H9 (cell line): ENCODE measurements at regions not wholly inside any gene's neighbourhood (a gene's known extent, or its start where the extent isn't known, plus 50 kb on each side); places are given as distances from the start of the nearest gene placed in this dataset.
"Not testable (repeated sequence)": the region's sequence is repeated elsewhere in the genome, so short reads cannot be mapped to it uniquely, and the experiment has no call there.

Experiments used
- DNase-seq: peaks from one replicate; pipeline ENCODE4 v3.0.0-alpha.2; 2017
- H2AFZ ChIP-seq: one replicate; pipeline ENCODE4 v1.6.1; 2013; ENCODE audit warnings: mild to moderate bottlenecking, low read length, control low read depth, moderate library complexity
- H2AK5ac ChIP-seq: 2 replicates; pipeline ENCODE4 v1.6.1; 2013; ENCODE audit warnings: low read length, control low read depth, mixed read lengths; ENCODE audit not compliant: insufficient read length
- H2BK120ac ChIP-seq: one replicate; pipeline ENCODE4 v1.6.1; 2013; ENCODE audit warnings: low read depth, mild to moderate bottlenecking, low read length, control low read depth, inconsistent platforms; ENCODE audit not compliant: poor library complexity, severe bottlenecking
- H2BK12ac ChIP-seq: 2 replicates; pipeline ENCODE4 v1.6.1; 2013; ENCODE audit warnings: low read length, control low read depth, mixed read lengths, low read depth; ENCODE audit not compliant: insufficient read length
- H2BK15ac ChIP-seq: 2 replicates; pipeline ENCODE4 v1.6.1; 2013; ENCODE audit warnings: low read depth, low read length, control low read depth
- H2BK20ac ChIP-seq: one replicate; pipeline ENCODE4 v1.6.1; 2013; ENCODE audit warnings: low read depth, mild to moderate bottlenecking, low read length, control low read depth, inconsistent platforms; ENCODE audit not compliant: poor library complexity, severe bottlenecking
- H2BK5ac ChIP-seq: 2 replicates; pipeline ENCODE4 v1.6.1; 2013; ENCODE audit warnings: low read length, control low read depth, mixed read lengths; ENCODE audit not compliant: insufficient read length
- H3K14ac ChIP-seq: 2 replicates; pipeline ENCODE4 v1.6.1; 2013; ENCODE audit warnings: low read length, control low read depth; ENCODE audit not compliant: insufficient read depth
- H3K18ac ChIP-seq: 2 replicates; pipeline ENCODE4 v1.6.1; 2013; ENCODE audit warnings: low read depth, mild to moderate bottlenecking, mixed read lengths, low read length, control low read depth; ENCODE audit not compliant: insufficient read length
- H3K23ac ChIP-seq: 2 replicates; pipeline ENCODE4 v1.6.1; 2013; ENCODE audit warnings: low read length, control low read depth, mixed read lengths, low read depth; ENCODE audit not compliant: insufficient read length
- H3K23me2 ChIP-seq: 2 replicates; pipeline ENCODE4 v1.6.1; 2013; ENCODE audit warnings: low read depth, mild to moderate bottlenecking, mixed read lengths, low read length, control low read depth; ENCODE audit not compliant: insufficient read length, poor library complexity, severe bottlenecking
- H3K27ac ChIP-seq: 2 replicates; pipeline ENCODE4 v1.5.1; 2013; ENCODE audit warnings: low read length, control low read depth, mixed read lengths, low read depth; ENCODE audit not compliant: insufficient read length
- H3K27me3 ChIP-seq: 2 replicates; pipeline ENCODE4 v1.6.1; 2013; ENCODE audit warnings: low read length, control low read depth, inconsistent platforms; ENCODE audit not compliant: insufficient read depth
- H3K4ac ChIP-seq: 2 replicates; pipeline ENCODE4 v1.6.1; 2013; ENCODE audit warnings: low read depth, mild to moderate bottlenecking, control low read depth, inconsistent platforms, low read length, moderate library complexity
- H3K4me1 ChIP-seq: 2 replicates; pipeline ENCODE4 v1.6.1; 2013; ENCODE audit warnings: low read length, control low read depth, inconsistent platforms; ENCODE audit not compliant: insufficient read depth
- H3K4me2 ChIP-seq: 2 replicates; pipeline ENCODE4 v1.6.1; 2013; ENCODE audit warnings: low read length, control low read depth, mixed read lengths; ENCODE audit not compliant: insufficient read length, insufficient read depth
- H3K56ac ChIP-seq: 2 replicates; pipeline ENCODE4 v1.6.1; 2013; ENCODE audit warnings: low read depth, mild to moderate bottlenecking, mixed read lengths, low read length, control low read depth; ENCODE audit not compliant: insufficient read length
- H3K79me1 ChIP-seq: 2 replicates; pipeline ENCODE4 v1.6.1; 2013; ENCODE audit warnings: low read depth, mild to moderate bottlenecking, moderate library complexity, low read length, control low read depth, inconsistent platforms; ENCODE audit not compliant: insufficient read depth, poor library complexity, severe bottlenecking
- H3K79me2 ChIP-seq: 2 replicates; pipeline ENCODE4 v1.6.1; 2013; ENCODE audit warnings: low read length, control low read depth, inconsistent platforms; ENCODE audit not compliant: insufficient read depth
- H3K9ac ChIP-seq: 2 replicates; pipeline ENCODE4 v1.6.1; 2013; ENCODE audit warnings: low read length, control low read depth, mixed read lengths; ENCODE audit not compliant: insufficient read length; ENCODE audit errors: extremely low read depth
- H3K9me3 ChIP-seq: one replicate; pipeline ENCODE4 v1.6.1; 2013; ENCODE audit warnings: low read depth, low read length, inconsistent platforms; ENCODE audit not compliant: control insufficient read depth
- H3T11ph ChIP-seq: one replicate; pipeline ENCODE4 v1.6.1; 2013; ENCODE audit warnings: mild to moderate bottlenecking, low read length, control low read depth, inconsistent platforms
- H4K20me1 ChIP-seq: one replicate; pipeline ENCODE4 v1.6.1; 2013; ENCODE audit not compliant: control insufficient read depth, insufficient read length, insufficient read depth
- H4K5ac ChIP-seq: 2 replicates; pipeline ENCODE4 v1.6.1; 2013; ENCODE audit warnings: low read depth, mild to moderate bottlenecking, mixed read lengths, low read length, control low read depth; ENCODE audit not compliant: insufficient read length
- H4K8ac ChIP-seq: replicated peaks from 2 replicates; pipeline ENCODE4 v1.6.1; 2013; ENCODE audit warnings: low read length, control low read depth, mixed read lengths, low read depth; ENCODE audit not compliant: insufficient read length
- H4K91ac ChIP-seq: 2 replicates; pipeline ENCODE4 v1.6.1; 2013; ENCODE audit warnings: low read depth, mild to moderate bottlenecking, moderate library complexity, mixed read lengths, low read length, control low read depth; ENCODE audit not compliant: insufficient read length
- H3K27ac Mint-ChIP-seq, 3 experiments: 2 replicates in 2 of 3; 3 replicates in 1 of 3; pipeline ENCODE4 v1.8.0; 2020 to 2021; ENCODE audit warnings: mixed read lengths in 3 of 3, mild to moderate bottlenecking in 1 of 3, moderate library complexity in 1 of 3
- H3K27me3 Mint-ChIP-seq: 2 replicates; pipeline ENCODE4 v1.8.0; 2021; ENCODE audit warnings: low read depth, mild to moderate bottlenecking, moderate library complexity, mixed read lengths
- H3K36me3 Mint-ChIP-seq, 3 experiments: 2 replicates in 2 of 3; 3 replicates in 1 of 3; pipeline ENCODE4 v1.8.0; 2020 to 2021; ENCODE audit warnings: low read depth in 3 of 3, mixed read lengths in 3 of 3; ENCODE audit not compliant: insufficient read depth in 1 of 3
- H3K4me1 Mint-ChIP-seq, 2 experiments: 2 replicates each; pipeline ENCODE4 v1.8.0; 2020; ENCODE audit warnings: mixed read lengths in 2 of 2
- H3K4me3 Mint-ChIP-seq, 2 experiments: 2 replicates in 1 of 2; 3 replicates in 1 of 2; pipeline ENCODE4 v1.8.0; 2020 to 2021; ENCODE audit warnings: mild to moderate bottlenecking in 2 of 2, mixed read lengths in 2 of 2, moderate library complexity in 1 of 2
- H3K9me3 Mint-ChIP-seq, 2 experiments: 2 replicates in 1 of 2; 3 replicates in 1 of 2; pipeline ENCODE4 v1.8.0; 2020; ENCODE audit warnings: mild to moderate bottlenecking in 2 of 2, mixed read lengths in 2 of 2, moderate library complexity in 1 of 2
- CTCF ChIP-seq: fragments of 200-600 bp; sonication (generic); conservative IDR thresholded peaks from 3 replicates; pipeline ENCODE4 v1.8.0; 2021; ENCODE audit warnings: antibody characterized with exemption, mild to moderate bottlenecking
- WGBS: extraction: QIAGEN DNeasy Blood & Tissue Kit; methylation state at CpG from one replicate; pipeline ENCODE4 v1.1.7; 2013; ENCODE audit warnings: missing lambda C conversion rate, low lambda C conversion rate, mixed read lengths; ENCODE audit not compliant: insufficient read length; ENCODE audit errors: extremely low coverage; 5-methylcytosine and 5-hydroxymethylcytosine counted together

- H2BK15ac ChIP-seq, H3K4me3 Mint-ChIP-seq, H3K27ac ChIP-seq, H4K20me1 ChIP-seq, H3K4ac ChIP-seq, H2BK120ac ChIP-seq, H3T11ph ChIP-seq, H3K79me1 ChIP-seq, H3K4me2 ChIP-seq, H3K18ac ChIP-seq, H3K9me3 ChIP-seq, H3K27ac Mint-ChIP-seq, H2BK5ac ChIP-seq, H3K9me3 Mint-ChIP-seq, H3K4me1 ChIP-seq, H3K14ac ChIP-seq, H2BK20ac ChIP-seq, DNase-seq, H3K23ac ChIP-seq, H3K9ac ChIP-seq, H3K79me2 ChIP-seq, H4K8ac ChIP-seq, H3K23me2 ChIP-seq, H4K91ac ChIP-seq, H2BK12ac ChIP-seq, H3K36me3 Mint-ChIP-seq, H3K27me3 Mint-ChIP-seq, H2AFZ ChIP-seq, H4K5ac ChIP-seq, H3K27me3 ChIP-seq, H3K56ac ChIP-seq, H2AK5ac ChIP-seq: not testable (repeated sequence)
- peaks cover 15 to 16% of the 10 kb centered on the region in 2 experiments for H3K4me1 Mint-ChIP-seq
- TF ChIP-seq CTCF, result peak; percentile 28; the same call in 1 of the 3 replicates
- WGBS, result no CpG with 5 or more reads among the region's 3 CpGs
Observed at GRCh38 chr2:87471478-87471877, 276.4 kb upstream of the PLGLB2 start.

- H3K23me2 ChIP-seq, H2BK20ac ChIP-seq, H3K27me3 ChIP-seq, H3K27ac ChIP-seq, H2AK5ac ChIP-seq, H3K4ac ChIP-seq, H3K4me2 ChIP-seq, H3K4me3 Mint-ChIP-seq, H3K18ac ChIP-seq, H3K4me1 ChIP-seq, H3K23ac ChIP-seq, H3K9ac ChIP-seq, H3K4me1 Mint-ChIP-seq, H3K14ac ChIP-seq, H4K5ac ChIP-seq, H3T11ph ChIP-seq, H2BK120ac ChIP-seq, H3K79me2 ChIP-seq, H3K36me3 Mint-ChIP-seq, H2BK12ac ChIP-seq, H4K8ac ChIP-seq, H3K79me1 ChIP-seq, H4K91ac ChIP-seq, H3K56ac ChIP-seq, H3K27me3 Mint-ChIP-seq, H4K20me1 ChIP-seq, DNase-seq, H2BK15ac ChIP-seq, H2AFZ ChIP-seq, H2BK5ac ChIP-seq, H3K9me3 ChIP-seq, H3K9me3 Mint-ChIP-seq: not testable (repeated sequence)
- WGBS, result no CpG with 5 or more reads among the region's 5 CpGs
- H3K27ac Mint-ChIP-seq, result peak overlapping the region in 1 of 3 experiments; percentile 20; a peak in 1 of 7 replicates
Observed at GRCh38 chr2:87476223-87476872, 271.5 kb upstream of the PLGLB2 start.
